IPS-11a (cell line): ENCODE measurements at regions not wholly inside any gene's neighbourhood (a gene's known extent, or its start where the extent isn't known, plus 50 kb on each side); places are given as distances from the start of the nearest gene placed in this dataset.
"Not testable (repeated sequence)": the region's sequence is repeated elsewhere in the genome, so short reads cannot be mapped to it uniquely, and the experiment has no call there.

Source experiments
- H3K4me3 ChIP-seq: one replicate; pipeline ENCODE4 v1.5.1; 2013; ENCODE audit warnings: low read depth, low read length, control low read depth

DNA sequence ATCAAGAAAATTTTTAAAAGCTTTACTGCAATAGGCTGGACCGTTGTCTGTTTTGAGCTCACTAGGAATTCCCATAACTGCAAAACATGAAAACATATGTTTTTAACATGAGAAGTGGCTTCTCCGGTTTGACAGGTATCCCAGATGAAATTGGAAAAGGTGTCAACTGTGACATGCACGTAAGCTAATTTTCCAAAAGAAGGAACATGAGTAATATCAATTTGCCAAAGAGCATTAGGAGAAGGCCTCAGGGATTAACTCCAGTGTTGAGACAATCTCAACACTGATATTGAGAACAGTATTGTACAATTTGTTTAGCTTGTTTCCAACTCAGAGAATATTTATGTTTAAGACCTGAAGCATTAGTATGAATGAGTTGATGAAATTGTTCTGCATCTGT lies 215.5 kb upstream of the KCNN2 start:
- no peak overlapping the region for H3K4me3 ChIP-seq

DNA sequence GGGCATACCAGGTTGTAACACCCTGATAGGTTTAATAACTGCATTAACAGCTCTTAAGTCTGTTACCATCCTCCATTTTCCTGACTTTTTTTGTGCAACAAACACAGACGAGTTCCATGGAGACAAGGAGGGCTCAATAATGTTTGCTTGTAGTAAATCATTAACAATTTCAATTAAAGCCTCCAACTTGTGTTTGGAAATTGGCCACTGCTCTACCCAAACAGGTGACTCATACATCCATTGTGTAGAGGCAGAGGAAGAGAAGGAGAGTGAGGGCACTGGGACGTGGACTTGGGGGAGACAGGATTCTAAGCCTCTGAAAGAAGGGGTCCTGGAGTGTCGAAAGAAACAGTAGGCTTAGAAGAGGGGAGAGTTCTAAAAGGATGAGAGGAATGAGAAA lies 213.6 kb upstream of the KCNN2 start:
- no peak overlapping the region for H3K4me3 ChIP-seq

- H3K4me3 ChIP-seq: not testable (repeated sequence)
Observed at GRCh38 chr5:114148728-114149127, 213.1 kb upstream of the KCNN2 start.

- H3K4me3 ChIP-seq: no peak overlapping the region
Observed at GRCh38 chr5:114152656-114153360, 209.1 kb upstream of the KCNN2 start.

- H3K4me3 ChIP-seq: no peak overlapping the region
Observed at GRCh38 chr5:114153392-114153791, 208.5 kb upstream of the KCNN2 start.

GRCh38 chr5:114153833-114154232 lies 208.0 kb upstream of the KCNN2 start:
- no peak overlapping the region for H3K4me3 ChIP-seq

DNA sequence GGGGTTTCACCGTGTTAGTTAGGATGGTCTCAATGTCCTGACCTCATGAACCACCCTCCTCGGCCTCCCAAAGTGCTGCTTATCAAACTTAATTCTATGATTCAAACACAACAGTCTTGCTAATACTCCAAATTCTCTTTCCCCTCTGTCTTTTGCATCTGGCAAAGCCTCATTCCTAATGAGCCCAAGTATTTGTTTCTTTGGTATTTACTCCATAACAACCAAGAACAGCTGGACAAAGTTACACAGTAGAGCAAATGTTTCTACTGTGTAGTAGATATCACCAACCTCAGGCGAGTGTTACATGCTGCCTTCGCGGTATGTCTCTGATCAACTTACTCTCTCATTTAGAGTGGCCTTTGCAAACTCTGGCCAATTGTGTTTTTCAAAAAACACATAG lies 195.8 kb upstream of the KCNN2 start:
- no peak overlapping the region for H3K4me3 ChIP-seq

DNA sequence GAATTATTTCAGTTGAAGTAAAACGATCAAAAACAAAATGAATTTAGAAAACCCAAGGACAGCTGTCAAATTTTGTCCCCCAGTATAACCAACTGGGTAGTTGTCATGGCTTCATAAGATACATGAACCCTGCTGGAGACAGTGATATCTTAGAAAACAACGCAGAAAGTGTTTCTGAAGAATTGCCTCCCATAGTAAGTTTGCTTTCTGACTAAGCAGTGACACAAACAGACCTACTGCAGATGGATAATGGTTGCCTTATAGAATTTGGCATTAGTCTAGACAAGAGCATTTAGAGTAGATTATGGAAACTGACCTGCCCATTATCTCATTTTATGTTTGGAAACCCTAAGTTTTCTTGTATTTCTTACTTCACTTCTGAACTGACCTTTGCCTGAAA lies 187.7 kb upstream of the KCNN2 start:
- H3K4me3 ChIP-seq: no peak overlapping the region

GRCh38 chr5:114174837-114175236 lies 187.0 kb upstream of the KCNN2 start:
- H3K4me3 ChIP-seq: no peak overlapping the region

GRCh38 chr5:114176356-114176755 lies 185.5 kb upstream of the KCNN2 start:
- H3K4me3 ChIP-seq: no peak overlapping the region

DNA sequence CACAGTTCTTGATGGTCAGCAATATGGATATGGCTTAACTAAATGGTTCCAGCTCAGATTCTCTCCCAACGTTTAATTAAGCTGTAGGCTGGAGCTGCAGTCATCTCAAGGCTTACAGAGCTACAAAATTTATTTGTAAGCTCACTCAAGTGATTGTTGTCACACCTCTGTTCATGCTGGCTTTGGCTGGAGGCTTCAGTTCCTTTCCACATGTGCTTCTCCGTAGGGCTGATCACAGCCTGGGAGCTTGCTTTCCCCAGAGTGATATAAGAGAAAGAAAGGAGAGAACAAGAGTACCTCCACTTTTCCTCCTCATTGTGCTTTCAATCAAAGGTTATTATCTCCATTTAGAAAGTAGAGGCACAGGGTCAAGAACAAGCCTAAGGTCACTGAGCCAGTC lies 182.7 kb upstream of the KCNN2 start:
- H3K4me3 ChIP-seq: no peak overlapping the region

DNA sequence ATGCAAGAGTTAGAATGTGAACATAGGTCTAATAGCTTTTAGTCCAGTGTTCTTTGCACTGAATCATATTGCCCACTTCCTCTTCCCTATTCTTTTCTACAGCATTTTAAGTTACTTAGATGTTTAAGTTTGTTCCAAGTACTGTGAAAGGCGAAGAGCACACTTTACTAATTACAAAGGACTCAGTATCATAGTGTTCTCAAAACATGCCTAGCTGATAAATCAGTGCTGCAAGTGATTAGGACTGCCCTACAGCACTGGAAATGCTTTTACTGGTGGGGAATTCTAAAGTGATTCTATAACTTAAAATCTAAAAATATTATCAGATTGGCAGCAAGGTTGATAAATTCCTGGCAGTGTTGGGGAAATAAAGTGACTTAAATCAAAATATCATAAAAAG lies 177.9 kb upstream of the KCNN2 start:
- no peak overlapping the region for H3K4me3 ChIP-seq

- no peak overlapping the region for H3K4me3 ChIP-seq
Observed at GRCh38 chr5:114185274-114185673, 176.6 kb upstream of the KCNN2 start.

DNA sequence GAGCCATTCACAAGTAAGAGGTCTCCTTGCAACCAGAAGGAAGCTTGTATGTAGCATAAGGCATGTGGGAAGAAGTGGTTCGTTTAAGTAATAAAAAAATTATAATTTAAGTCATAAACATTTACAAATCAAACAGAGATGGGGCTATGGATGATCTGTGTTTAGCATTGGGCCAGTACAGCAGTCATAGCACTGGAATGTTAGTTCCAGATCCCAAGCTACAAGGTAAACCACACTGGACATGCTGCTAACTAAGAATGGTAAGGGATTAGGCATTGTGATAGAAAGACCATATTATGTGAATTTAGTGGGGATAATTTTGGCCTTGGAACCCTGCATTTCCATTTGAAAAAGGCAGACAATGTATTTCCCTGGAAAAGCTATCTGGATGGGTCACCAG lies 170.4 kb upstream of the KCNN2 start:
- no peak overlapping the region for H3K4me3 ChIP-seq

GRCh38 chr5:114192108-114192507 lies 169.8 kb upstream of the KCNN2 start:
- H3K4me3 ChIP-seq: no peak overlapping the region

DNA sequence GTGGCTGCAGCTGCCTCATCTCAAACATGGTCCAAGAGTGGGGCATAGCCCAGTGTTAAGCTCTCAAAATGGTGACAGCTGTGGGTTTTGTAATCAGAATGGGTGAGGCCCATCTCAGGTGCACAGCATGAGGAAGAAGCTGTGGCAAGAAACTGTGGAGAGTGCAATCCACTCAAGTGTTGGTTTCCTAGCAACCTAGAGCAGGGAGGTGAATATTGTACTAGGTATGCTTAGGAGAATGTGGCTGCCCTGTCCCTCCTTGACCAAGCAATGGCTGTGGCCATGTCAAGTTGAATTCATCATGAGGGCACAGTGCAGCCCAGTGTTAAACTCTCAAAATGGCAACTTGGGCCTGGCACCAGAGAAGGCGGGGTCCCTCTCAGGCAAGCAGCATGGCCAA lies 160.5 kb upstream of the KCNN2 start:
- H3K4me3 ChIP-seq: no peak overlapping the region

DNA sequence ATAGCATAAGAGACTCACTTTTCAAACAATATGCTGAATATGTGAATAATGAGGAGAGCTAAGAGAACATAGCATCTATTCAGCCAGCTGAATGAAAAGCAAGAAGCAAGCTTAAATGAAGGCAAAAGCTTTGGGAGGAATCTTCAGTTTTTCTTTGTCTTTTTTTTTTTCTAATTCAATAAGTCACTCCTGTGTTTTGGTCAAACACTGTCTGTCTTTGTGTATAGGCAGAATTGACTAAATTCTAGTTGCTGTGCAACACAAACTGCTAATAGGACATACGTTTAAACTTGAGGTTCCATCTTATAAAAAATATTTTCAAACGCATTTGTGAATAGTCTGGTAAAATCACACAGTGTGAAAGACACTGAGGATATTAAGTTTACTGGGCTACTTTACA lies 156.9 kb upstream of the KCNN2 start:
- H3K4me3 ChIP-seq: no peak overlapping the region

GRCh38 chr5:114206640-114207039 lies 155.2 kb upstream of the KCNN2 start:
- H3K4me3 ChIP-seq: no peak overlapping the region

- no peak overlapping the region for H3K4me3 ChIP-seq
Observed at GRCh38 chr5:114207615-114208014, 154.3 kb upstream of the KCNN2 start.

DNA sequence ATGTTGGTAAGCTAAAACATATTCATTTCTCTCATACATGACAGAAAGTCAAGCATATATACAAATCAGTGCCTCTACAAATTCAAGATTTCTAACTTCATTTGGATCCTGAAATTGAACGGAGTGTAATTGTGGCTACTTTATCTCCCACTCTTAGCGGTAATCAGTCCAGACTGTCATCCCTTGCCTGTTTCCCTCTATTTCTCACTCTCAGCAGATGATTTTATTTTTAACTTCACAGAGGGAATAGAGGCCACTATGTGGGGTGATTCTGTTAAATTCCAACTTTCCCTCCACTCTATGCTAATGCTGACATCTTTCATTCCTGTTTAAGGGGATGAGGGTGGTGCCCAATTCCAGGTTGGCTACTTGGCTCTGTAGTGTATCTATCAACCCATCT lies 153.8 kb upstream of the KCNN2 start:
- H3K4me3 ChIP-seq: no peak overlapping the region

DNA sequence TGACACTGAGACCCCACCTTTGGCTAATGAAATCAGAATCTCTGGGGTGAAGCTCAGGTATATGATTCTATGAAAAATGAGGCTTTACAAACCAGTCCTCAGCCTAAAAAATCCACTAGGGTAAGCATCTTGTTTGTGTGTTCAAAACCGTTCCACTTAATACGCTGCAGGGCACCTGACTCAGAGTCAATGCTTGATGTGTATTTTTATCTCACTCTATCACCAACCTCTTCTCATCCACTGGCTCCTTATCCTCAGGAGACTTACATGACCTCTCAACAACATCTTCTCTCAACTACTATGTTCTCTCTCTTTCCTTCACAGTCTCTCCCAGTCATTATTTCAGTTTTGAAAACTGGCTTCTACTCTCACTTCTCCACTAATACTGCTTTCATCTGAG lies 153.3 kb upstream of the KCNN2 start:
- H3K4me3 ChIP-seq: no peak overlapping the region

DNA sequence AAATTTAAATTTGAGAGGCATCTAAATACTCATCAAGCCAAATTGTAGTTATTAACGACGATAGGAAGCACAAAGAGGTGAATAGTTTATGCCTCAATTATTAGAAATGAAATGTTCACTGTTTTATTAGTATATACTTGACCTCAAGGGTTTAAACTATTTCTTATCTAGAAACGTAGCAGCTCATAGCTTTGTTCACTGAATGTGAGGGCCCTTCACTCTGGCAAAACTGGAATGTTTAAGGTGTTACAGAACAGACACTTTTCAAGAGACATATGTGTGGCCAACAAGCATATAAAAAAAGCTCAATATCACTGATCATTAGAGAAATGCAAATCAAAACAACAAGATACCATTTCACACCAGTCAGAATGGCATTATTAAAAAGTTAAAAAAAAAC lies 151.2 kb upstream of the KCNN2 start:
- H3K4me3 ChIP-seq: no peak overlapping the region

DNA sequence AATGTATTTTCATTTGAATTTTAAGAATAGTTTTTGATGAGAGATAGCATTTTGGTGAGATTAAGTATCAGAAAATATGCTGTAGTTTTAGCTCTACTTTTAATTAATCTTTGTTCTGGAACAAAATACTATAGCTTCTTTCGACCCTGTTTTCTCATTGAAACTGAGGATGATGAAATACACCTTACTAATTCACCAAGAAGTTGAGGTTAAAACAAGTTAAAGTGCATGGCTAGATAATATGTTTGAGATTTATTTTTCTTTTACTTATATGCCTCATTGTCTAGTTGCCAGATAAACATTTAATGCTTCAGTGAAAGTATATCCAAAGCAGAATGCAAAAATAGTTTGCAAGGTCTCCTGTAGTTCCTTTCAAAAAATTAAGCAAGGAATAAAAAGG lies 140.1 kb upstream of the KCNN2 start:
- no peak overlapping the region for H3K4me3 ChIP-seq
